Nephron (organoid): ENCODE measurements at regions not wholly inside any gene's neighbourhood (a gene's known extent, or its start where the extent isn't known, plus 50 kb on each side); places are given as distances from the start of the nearest gene placed in this dataset.
A peak's percentile ranks its signal among the peaks of the same experiment; 100 is the strongest.

Experiments used
- H3K27ac Mint-ChIP-seq, 3 experiments: 2 replicates each; pipeline ENCODE4 v1.8.0; 2020; ENCODE audit warnings: mixed read lengths in 3 of 3, mild to moderate bottlenecking in 2 of 3, moderate library complexity in 1 of 3
- H3K27me3 Mint-ChIP-seq: 2 replicates; pipeline ENCODE4 v1.8.0; 2021; ENCODE audit warnings: low read depth, mild to moderate bottlenecking, moderate library complexity, mixed read lengths
- H3K36me3 Mint-ChIP-seq: 2 replicates; pipeline ENCODE4 v1.8.0; 2020; ENCODE audit warnings: low read depth, mixed read lengths
- H3K4me1 Mint-ChIP-seq: 2 replicates; pipeline ENCODE4 v1.8.0; 2020; ENCODE audit warnings: mixed read lengths
- H3K4me3 Mint-ChIP-seq, 3 experiments: 2 replicates each; pipeline ENCODE4 v1.8.0; 2020; ENCODE audit warnings: mild to moderate bottlenecking in 3 of 3, mixed read lengths in 3 of 3, moderate library complexity in 2 of 3
- H3K9me3 Mint-ChIP-seq: 2 replicates; pipeline ENCODE4 v1.8.0; 2020; ENCODE audit warnings: mixed read lengths
- TF ChIP-seq, protein P1 (sequence below), 3 experiments: fragments of 200-600 bp; sonication (generic); IDR thresholded peaks; one replicate each; pipeline ENCODE4 v1.5.0; 2021; ENCODE audit warnings: antibody characterized with exemption in 3 of 3; ENCODE audit not compliant: unreplicated experiment in 3 of 3

DNA sequence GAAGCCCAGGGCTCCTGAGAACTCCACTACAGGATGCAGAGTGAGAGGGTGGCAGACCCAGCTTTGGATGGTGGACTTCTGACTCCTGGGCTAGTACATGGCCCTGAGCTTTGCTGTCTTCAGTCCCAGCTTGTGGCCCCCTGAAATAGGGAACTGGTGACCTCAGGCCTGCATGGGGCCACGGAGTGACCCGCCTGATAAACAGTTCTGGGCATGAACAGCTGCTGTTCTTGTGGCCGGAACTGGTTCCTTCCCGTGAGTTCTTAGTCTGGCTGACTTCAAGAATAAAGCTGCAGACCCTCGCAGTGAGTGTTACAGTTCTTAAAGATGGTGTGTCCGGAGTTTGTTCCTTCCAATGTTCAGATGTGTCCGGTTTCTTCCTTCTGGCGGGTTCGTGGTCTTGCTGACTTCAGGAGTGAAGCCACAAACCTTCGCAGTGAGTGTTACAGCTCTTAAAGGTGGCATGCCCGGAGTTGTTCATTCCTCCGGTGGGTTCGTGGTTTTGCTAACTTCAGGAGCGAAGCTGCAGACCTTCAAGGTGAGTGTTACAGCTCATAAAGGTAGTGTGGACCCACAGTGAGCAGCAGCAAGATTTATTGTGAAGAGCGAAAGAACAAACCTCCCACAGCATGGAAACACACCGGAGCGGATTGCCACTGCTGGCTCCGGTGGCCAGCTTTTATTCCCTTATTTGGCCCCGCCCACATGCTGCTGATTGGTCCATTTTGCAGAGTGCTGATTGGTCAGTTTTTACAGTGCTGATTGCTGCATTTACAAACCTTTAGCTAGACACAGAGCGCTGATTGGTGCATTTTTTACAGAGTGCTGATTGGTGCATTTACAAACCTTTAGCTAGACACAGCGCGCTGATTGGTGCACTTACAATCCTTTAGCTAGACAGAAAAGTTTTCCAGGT lies 268.0 kb downstream of the ZEB1 start:
- no peaks in the 10 kb centered on the region for H3K27me3 Mint-ChIP-seq
- no peak overlapping the region for H3K27ac Mint-ChIP-seq
- H3K9me3 Mint-ChIP-seq: peaks cover 18% of the 10 kb centered on the region
- H3K4me1 Mint-ChIP-seq: peaks cover 25% of the 10 kb centered on the region
- TF ChIP-seq, protein P1, sequence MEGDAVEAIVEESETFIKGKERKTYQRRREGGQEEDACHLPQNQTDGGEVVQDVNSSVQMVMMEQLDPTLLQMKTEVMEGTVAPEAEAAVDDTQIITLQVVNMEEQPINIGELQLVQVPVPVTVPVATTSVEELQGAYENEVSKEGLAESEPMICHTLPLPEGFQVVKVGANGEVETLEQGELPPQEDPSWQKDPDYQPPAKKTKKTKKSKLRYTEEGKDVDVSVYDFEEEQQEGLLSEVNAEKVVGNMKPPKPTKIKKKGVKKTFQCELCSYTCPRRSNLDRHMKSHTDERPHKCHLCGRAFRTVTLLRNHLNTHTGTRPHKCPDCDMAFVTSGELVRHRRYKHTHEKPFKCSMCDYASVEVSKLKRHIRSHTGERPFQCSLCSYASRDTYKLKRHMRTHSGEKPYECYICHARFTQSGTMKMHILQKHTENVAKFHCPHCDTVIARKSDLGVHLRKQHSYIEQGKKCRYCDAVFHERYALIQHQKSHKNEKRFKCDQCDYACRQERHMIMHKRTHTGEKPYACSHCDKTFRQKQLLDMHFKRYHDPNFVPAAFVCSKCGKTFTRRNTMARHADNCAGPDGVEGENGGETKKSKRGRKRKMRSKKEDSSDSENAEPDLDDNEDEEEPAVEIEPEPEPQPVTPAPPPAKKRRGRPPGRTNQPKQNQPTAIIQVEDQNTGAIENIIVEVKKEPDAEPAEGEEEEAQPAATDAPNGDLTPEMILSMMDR (IDR thresholded peaks at IDR 0.05; ENCODE audit: unreplicated experiment in 3 of 3): no peak
- peaks cover 7% of the 10 kb centered on the region for H3K36me3 Mint-ChIP-seq
- H3K4me3 Mint-ChIP-seq: no peak overlapping the region

DNA sequence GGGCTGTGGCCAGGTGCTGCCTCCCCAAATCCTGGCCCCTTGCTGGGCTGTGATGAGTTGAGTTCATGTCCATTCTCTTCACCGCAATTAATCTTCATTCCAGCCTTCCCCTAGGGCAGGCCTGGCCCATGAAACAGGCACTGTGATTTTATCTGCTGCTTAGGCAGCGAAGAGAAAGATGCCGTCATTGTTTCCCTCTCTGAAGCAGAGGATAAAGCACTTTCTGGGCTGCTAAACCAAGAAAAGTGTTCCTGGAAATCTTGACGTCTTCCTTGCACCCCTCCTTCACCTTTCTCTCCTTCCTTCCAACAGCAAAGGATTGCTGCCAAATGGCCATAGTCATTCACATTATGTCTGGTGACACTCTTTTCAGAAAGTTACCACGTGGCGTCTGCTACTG lies 265.9 kb downstream of the ZEB1 start:
- Mint-ChIP-seq H3K27ac (peak overlapping the region; percentile 7 to 49 (median 27)), H3K4me1 (peaks cover 28% of the 10 kb centered on the region), H3K9me3 (peaks cover 13% of the 10 kb centered on the region), H3K36me3 (no peaks in the 10 kb centered on the region), H3K4me3 (no peak overlapping the region), H3K27me3 (no peaks in the 10 kb centered on the region)
- TF ChIP-seq, protein P1 (IDR thresholded peaks at IDR 0.05; ENCODE audit: unreplicated experiment in 3 of 3): no peak

DNA sequence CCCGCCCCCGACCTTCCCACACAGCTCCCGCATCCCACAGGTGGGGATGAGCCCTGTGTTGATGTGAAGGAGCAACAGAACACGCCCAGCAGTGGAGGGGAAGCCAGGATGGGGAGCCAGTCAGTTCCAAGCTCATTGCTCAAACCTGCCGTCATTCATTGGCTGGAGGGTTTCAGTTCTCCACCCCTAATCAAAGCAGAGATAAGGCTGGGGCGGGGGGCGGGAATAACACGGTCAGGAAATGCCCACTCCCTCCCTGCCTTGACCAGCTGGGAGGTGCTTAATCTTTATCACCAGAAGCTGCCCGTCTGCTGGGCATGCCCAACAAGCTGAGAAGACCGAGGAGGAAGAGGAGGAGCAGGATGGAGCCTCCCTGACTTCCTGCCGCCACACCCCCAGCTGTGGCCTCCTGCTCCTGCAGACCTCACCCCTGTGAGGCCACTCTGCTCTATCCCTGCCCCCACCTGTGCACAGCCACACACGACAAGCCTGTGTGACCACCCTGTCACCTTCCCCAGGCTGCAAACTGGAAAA lies 265.1 kb downstream of the ZEB1 start:
- H3K36me3 Mint-ChIP-seq: no peaks in the 10 kb centered on the region
- TF ChIP-seq, protein P1 (IDR thresholded peaks at IDR 0.05; ENCODE audit: unreplicated experiment in 3 of 3): no peak
- no peaks in the 10 kb centered on the region for H3K27me3 Mint-ChIP-seq
- H3K27ac Mint-ChIP-seq: no peak overlapping the region
- no peak overlapping the region for H3K4me3 Mint-ChIP-seq
- peaks cover 28% of the 10 kb centered on the region for H3K4me1 Mint-ChIP-seq
- H3K9me3 Mint-ChIP-seq: peaks cover 17% of the 10 kb centered on the region

DNA sequence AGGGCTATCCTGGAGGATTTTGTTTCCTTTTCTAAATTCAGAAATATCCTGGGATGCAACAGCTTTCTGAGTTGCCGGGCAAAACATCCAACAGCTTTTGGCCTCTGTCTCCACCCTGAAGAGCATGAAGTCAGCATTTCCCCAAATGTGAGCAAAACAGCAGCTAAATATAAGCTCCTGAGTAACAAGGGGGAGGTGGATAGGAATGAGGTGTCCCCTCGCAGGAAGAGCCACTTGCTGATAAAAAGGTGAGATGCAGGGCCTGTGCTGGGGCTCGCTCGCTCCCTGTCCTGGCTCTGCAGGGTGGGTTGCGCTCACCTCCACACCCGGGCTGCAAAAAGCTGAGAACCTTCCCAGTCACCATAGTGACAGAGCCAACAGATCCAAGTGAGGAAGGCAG lies 264.3 kb downstream of the ZEB1 start:
- H3K9me3 Mint-ChIP-seq: peaks cover 19% of the 10 kb centered on the region
- peaks cover 3% of the 10 kb centered on the region for H3K36me3 Mint-ChIP-seq

DNA sequence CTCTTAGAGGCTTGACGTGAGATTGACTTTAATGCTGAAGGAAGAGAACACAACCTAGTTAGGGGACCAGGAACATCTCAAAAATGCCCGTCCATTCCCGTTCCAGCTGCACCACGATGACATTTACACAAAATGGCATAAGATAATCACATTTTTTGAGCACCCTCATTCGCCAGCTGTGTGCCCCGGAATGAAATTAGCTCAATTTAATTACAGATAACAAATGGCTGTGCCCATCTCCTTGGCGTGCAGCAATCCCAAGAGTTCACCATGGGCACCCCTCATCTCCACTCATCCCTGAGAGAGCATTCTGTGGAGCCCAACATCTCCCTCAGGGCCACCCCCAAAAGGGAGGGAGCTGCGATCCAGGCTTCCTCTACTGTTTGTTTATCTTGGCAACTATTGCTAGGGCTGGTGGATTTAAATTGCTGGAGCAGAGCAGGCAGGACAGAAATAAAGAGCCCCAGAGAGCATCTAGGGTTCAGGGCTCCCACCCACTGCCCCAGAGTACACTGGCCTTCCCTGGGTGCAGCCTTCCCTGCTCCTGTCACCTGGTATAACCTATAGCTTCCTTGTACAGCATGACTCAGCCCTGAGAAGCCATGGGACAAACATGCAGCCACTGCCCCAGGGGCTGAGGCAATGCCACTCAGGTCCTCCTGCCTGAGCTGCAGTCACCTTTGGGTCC lies 263.5 kb downstream of the ZEB1 start:
- Mint-ChIP-seq H3K4me3 (no peak overlapping the region), H3K4me1 (peaks cover 32% of the 10 kb centered on the region), H3K27me3 (no peaks in the 10 kb centered on the region), H3K27ac (peak overlapping the region in 1 of 3 experiments; percentile 13), H3K9me3 (peaks cover 19% of the 10 kb centered on the region), H3K36me3 (peaks cover 3% of the 10 kb centered on the region)
- TF ChIP-seq, protein P1 (IDR thresholded peaks at IDR 0.05; ENCODE audit: unreplicated experiment in 3 of 3): no peak

More for the DNA sequence above, 264.3 kb downstream of the ZEB1 start:
- TF ChIP-seq, protein P1 (IDR thresholded peaks at IDR 0.05; ENCODE audit: unreplicated experiment in 3 of 3): no peak
- H3K4me3 Mint-ChIP-seq: no peak overlapping the region
- peaks cover 31% of the 10 kb centered on the region for H3K4me1 Mint-ChIP-seq
- peak overlapping the region in 1 of 3 experiments; percentile 57 for H3K27ac Mint-ChIP-seq
- H3K27me3 Mint-ChIP-seq: no peaks in the 10 kb centered on the region
